SK-N-SH treated with all-trans-retinoic acid at 6 μM for 48 hours (cell line): ENCODE measurements at regions not wholly inside any gene's neighbourhood (a gene's known extent, or its start where the extent isn't known, plus 50 kb on each side); places are given as distances from the start of the nearest gene placed in this dataset.

Experiments used
- ATAC-seq: fragments of 200-7000 bp; cut with Tn5 transposase; 3 replicates; pipeline ENCODE4 v1.9.1; 2020; ENCODE audit warnings: mild to moderate bottlenecking, moderate library complexity
- ARNTL ChIP-seq: fragments of 450-650 bp; formaldehyde crosslinking; IDR thresholded peaks from 2 replicates; pipeline ENCODE4 v1.5.0; 2020; ENCODE audit warnings: low read depth, mild to moderate bottlenecking, moderate library complexity, borderline replicate concordance
- BACH2 ChIP-seq: fragments of 250-450 bp; sonication (Bioruptor Pico); IDR thresholded peaks from 2 replicates; pipeline ENCODE4 v1.9.0; 2021; ENCODE audit warnings: mild to moderate bottlenecking, borderline replicate concordance
- CSDC2 ChIP-seq: fragments of 250-450 bp; sonication (Bioruptor Pico); IDR thresholded peaks from 2 replicates; pipeline ENCODE4 v1.5.0; 2020; ENCODE audit warnings: mild to moderate bottlenecking, moderate library complexity
- ESRRG ChIP-seq: fragments of 250-450 bp; sonication (Bioruptor Pico); IDR thresholded peaks from 2 replicates; pipeline ENCODE4 v1.6.1; 2021; ENCODE audit warnings: mild to moderate bottlenecking
- GLIS3 ChIP-seq: fragments of 250-450 bp; sonication (Bioruptor Pico); IDR thresholded peaks from 2 replicates; pipeline ENCODE4 v1.5.0; 2020; ENCODE audit warnings: mild to moderate bottlenecking, moderate library complexity
- ISL1 ChIP-seq: fragments of 250-450 bp; sonication (Bioruptor Pico); IDR thresholded peaks from 2 replicates; pipeline ENCODE4 v2.1.2; 2022; ENCODE audit warnings: mild to moderate bottlenecking, moderate library complexity
- OSR1 ChIP-seq: fragments of 250-450 bp; sonication (Bioruptor Pico); IDR thresholded peaks from 2 replicates; pipeline ENCODE4 v1.8.0; 2022; ENCODE audit warnings: moderate library complexity, mild to moderate bottlenecking, inconsistent platforms
- PPARA ChIP-seq: fragments of 250-450 bp; sonication (Bioruptor Pico); IDR thresholded peaks from 2 replicates; pipeline ENCODE4 v1.5.0; 2020; ENCODE audit warnings: mild to moderate bottlenecking, borderline replicate concordance
- RARB ChIP-seq: fragments of 250-450 bp; sonication (Bioruptor Pico); IDR thresholded peaks from 2 replicates; pipeline ENCODE4 v1.8.0; 2021; ENCODE audit warnings: mild to moderate bottlenecking, moderate library complexity
- SNAI2 ChIP-seq: fragments of 250-450 bp; sonication (Bioruptor Pico); IDR thresholded peaks from 2 replicates; pipeline ENCODE4 v1.5.0; 2020; ENCODE audit warnings: mild to moderate bottlenecking, moderate library complexity
- TCF4 ChIP-seq: fragments of 250-450 bp; sonication (Bioruptor Pico); IDR thresholded peaks from 2 replicates; pipeline ENCODE4 v1.8.0; 2021; ENCODE audit warnings: mild to moderate bottlenecking, moderate library complexity, borderline replicate concordance
- TOX ChIP-seq: fragments of 250-450 bp; sonication (Bioruptor Pico); IDR thresholded peaks from 2 replicates; pipeline ENCODE4 v1.8.0; 2021; ENCODE audit warnings: mild to moderate bottlenecking, moderate library complexity, borderline replicate concordance
- ZC3H10 ChIP-seq: fragments of 250-450 bp; sonication (Bioruptor Pico); IDR thresholded peaks from 2 replicates; pipeline ENCODE4 v1.5.1; 2021; ENCODE audit warnings: mild to moderate bottlenecking, moderate library complexity
- ZFP3 ChIP-seq: fragments of 250-450 bp; sonication (Bioruptor Pico); IDR thresholded peaks from 2 replicates; pipeline ENCODE4 v1.5.0; 2020; ENCODE audit warnings: mild to moderate bottlenecking, moderate library complexity
- ZFP30 ChIP-seq: fragments of 450-650 bp; formaldehyde crosslinking; IDR thresholded peaks from 2 replicates; pipeline ENCODE4 v1.5.0; 2022; ENCODE audit warnings: mild to moderate bottlenecking, moderate library complexity
- ZNF565 ChIP-seq: fragments of 450-650 bp; formaldehyde crosslinking; conservative IDR thresholded peaks from 2 replicates; pipeline ENCODE4 v1.5.0; 2020; ENCODE audit warnings: low read depth, mild to moderate bottlenecking, moderate library complexity
- ZNF70 ChIP-seq: fragments of 450-650 bp; formaldehyde crosslinking; IDR thresholded peaks from 2 replicates; pipeline ENCODE4 v1.5.0; 2020; ENCODE audit warnings: mild to moderate bottlenecking, moderate library complexity
- ZNF8 ChIP-seq: fragments of 450-650 bp; formaldehyde crosslinking; IDR thresholded peaks from 2 replicates; pipeline ENCODE4 v1.5.0; 2020; ENCODE audit warnings: mild to moderate bottlenecking, moderate library complexity
- TF ChIP-seq, protein P1 (sequence below): fragments of 250-450 bp; sonication (Bioruptor Pico); IDR thresholded peaks from 2 replicates; pipeline ENCODE4 v1.8.0; 2020; ENCODE audit warnings: mild to moderate bottlenecking, moderate library complexity, borderline replicate concordance
- TF ChIP-seq, protein P2 (sequence below): fragments of 250-450 bp; sonication (Bioruptor Pico); IDR thresholded peaks from 2 replicates; pipeline ENCODE4 v1.8.0; 2021; ENCODE audit warnings: low read depth, mild to moderate bottlenecking, moderate library complexity, borderline replicate concordance
- TF ChIP-seq, protein P3 (sequence below): fragments of 250-450 bp; sonication (Bioruptor Pico); IDR thresholded peaks from 2 replicates; pipeline ENCODE4 v1.5.1; 2020; ENCODE audit warnings: low read depth, mild to moderate bottlenecking, moderate library complexity
- TF ChIP-seq, protein P4 (sequence below): fragments of 250-450 bp; sonication (Bioruptor Pico); IDR thresholded peaks from 2 replicates; pipeline ENCODE4 v1.5.1; 2021; ENCODE audit warnings: mild to moderate bottlenecking, moderate library complexity
- TF ChIP-seq, protein P5 (sequence below): fragments of 250-450 bp; sonication (Bioruptor Pico); IDR thresholded peaks from 2 replicates; pipeline ENCODE4 v1.5.0; 2020; ENCODE audit warnings: mild to moderate bottlenecking, moderate library complexity

DNA sequence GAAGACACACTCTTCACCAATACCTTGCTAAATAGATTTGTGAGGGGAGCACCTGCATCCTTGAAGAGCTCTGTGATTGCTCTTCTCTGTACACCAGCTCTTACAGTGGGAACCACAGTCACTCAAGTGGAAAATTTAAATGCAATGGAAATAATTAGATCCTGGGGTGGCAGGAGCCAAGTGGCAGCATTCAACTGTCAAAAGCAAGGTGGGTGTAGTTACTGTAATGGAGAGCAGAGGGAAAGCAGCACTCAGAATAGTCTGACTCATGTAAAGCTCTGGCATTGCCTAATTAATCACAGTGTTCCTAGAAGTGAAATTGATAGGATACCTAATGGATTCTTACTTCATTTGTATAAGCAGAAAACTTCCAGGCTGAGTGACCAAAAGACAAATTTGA lies 245.8 kb downstream of the KCNE4 start:
- TF ChIP-seq CSDC2 (no peak), BACH2 (CRISPR knock-in tag) (no peak), ZNF70 (CRISPR knock-in tag) (no peak), ZFP30 (CRISPR knock-in tag) (no peak), OSR1 (no peak), PPARA (no peak), ZNF8 (CRISPR knock-in tag) (no peak), ISL1 (CRISPR knock-in tag) (peak; percentile 84), ZNF565 (no peak), RARB (CRISPR knock-in tag) (no peak), SNAI2 (CRISPR knock-in tag) (no peak), ESRRG (no peak), GLIS3 (no peak), ZFP3 (CRISPR knock-in tag) (no peak), ZC3H10 (CRISPR knock-in tag) (0 out of 2 replicates have a peak, but pooled peaks have one; percentile 57), TOX (CRISPR knock-in tag) (peak; percentile 59; the same call in 1 of the 2 replicates), ARNTL (no peak), TCF4 (CRISPR knock-in tag) (no peak)
- TF ChIP-seq, protein P1, sequence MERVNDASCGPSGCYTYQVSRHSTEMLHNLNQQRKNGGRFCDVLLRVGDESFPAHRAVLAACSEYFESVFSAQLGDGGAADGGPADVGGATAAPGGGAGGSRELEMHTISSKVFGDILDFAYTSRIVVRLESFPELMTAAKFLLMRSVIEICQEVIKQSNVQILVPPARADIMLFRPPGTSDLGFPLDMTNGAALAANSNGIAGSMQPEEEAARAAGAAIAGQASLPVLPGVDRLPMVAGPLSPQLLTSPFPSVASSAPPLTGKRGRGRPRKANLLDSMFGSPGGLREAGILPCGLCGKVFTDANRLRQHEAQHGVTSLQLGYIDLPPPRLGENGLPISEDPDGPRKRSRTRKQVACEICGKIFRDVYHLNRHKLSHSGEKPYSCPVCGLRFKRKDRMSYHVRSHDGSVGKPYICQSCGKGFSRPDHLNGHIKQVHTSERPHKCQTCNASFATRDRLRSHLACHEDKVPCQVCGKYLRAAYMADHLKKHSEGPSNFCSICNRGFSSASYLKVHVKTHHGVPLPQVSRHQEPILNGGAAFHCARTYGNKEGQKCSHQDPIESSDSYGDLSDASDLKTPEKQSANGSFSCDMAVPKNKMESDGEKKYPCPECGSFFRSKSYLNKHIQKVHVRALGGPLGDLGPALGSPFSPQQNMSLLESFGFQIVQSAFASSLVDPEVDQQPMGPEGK (CRISPR knock-in tag) = peak; percentile 77
- TF ChIP-seq, protein P2, sequence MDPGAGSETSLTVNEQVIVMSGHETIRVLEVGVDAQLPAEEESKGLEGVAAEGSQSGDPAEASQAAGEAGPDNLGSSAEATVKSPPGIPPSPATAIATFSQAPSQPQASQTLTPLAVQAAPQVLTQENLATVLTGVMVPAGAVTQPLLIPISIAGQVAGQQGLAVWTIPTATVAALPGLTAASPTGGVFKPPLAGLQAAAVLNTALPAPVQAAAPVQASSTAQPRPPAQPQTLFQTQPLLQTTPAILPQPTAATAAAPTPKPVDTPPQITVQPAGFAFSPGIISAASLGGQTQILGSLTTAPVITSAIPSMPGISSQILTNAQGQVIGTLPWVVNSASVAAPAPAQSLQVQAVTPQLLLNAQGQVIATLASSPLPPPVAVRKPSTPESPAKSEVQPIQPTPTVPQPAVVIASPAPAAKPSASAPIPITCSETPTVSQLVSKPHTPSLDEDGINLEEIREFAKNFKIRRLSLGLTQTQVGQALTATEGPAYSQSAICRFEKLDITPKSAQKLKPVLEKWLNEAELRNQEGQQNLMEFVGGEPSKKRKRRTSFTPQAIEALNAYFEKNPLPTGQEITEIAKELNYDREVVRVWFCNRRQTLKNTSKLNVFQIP (CRISPR knock-in tag) = no peak
- TF ChIP-seq, protein P3, sequence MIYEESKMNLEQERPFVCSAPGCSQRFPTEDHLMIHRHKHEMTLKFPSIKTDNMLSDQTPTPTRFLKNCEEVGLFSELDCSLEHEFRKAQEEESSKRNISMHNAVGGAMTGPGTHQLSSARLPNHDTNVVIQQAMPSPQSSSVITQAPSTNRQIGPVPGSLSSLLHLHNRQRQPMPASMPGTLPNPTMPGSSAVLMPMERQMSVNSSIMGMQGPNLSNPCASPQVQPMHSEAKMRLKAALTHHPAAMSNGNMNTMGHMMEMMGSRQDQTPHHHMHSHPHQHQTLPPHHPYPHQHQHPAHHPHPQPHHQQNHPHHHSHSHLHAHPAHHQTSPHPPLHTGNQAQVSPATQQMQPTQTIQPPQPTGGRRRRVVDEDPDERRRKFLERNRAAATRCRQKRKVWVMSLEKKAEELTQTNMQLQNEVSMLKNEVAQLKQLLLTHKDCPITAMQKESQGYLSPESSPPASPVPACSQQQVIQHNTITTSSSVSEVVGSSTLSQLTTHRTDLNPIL (CRISPR knock-in tag) = no peak
- TF ChIP-seq, protein P4, sequence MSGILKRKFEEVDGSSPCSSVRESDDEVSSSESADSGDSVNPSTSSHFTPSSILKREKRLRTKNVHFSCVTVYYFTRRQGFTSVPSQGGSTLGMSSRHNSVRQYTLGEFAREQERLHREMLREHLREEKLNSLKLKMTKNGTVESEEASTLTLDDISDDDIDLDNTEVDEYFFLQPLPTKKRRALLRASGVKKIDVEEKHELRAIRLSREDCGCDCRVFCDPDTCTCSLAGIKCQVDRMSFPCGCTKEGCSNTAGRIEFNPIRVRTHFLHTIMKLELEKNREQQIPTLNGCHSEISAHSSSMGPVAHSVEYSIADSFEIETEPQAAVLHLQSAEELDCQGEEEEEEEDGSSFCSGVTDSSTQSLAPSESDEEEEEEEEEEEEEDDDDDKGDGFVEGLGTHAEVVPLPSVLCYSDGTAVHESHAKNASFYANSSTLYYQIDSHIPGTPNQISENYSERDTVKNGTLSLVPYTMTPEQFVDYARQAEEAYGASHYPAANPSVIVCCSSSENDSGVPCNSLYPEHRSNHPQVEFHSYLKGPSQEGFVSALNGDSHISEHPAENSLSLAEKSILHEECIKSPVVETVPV = no peak
- TF ChIP-seq, protein P5, sequence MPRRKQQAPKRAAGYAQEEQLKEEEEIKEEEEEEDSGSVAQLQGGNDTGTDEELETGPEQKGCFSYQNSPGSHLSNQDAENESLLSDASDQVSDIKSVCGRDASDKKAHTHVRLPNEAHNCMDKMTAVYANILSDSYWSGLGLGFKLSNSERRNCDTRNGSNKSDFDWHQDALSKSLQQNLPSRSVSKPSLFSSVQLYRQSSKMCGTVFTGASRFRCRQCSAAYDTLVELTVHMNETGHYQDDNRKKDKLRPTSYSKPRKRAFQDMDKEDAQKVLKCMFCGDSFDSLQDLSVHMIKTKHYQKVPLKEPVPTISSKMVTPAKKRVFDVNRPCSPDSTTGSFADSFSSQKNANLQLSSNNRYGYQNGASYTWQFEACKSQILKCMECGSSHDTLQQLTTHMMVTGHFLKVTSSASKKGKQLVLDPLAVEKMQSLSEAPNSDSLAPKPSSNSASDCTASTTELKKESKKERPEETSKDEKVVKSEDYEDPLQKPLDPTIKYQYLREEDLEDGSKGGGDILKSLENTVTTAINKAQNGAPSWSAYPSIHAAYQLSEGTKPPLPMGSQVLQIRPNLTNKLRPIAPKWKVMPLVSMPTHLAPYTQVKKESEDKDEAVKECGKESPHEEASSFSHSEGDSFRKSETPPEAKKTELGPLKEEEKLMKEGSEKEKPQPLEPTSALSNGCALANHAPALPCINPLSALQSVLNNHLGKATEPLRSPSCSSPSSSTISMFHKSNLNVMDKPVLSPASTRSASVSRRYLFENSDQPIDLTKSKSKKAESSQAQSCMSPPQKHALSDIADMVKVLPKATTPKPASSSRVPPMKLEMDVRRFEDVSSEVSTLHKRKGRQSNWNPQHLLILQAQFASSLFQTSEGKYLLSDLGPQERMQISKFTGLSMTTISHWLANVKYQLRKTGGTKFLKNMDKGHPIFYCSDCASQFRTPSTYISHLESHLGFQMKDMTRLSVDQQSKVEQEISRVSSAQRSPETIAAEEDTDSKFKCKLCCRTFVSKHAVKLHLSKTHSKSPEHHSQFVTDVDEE (CRISPR knock-in tag) = no peak
- ATAC-seq = peak; percentile 96

DNA sequence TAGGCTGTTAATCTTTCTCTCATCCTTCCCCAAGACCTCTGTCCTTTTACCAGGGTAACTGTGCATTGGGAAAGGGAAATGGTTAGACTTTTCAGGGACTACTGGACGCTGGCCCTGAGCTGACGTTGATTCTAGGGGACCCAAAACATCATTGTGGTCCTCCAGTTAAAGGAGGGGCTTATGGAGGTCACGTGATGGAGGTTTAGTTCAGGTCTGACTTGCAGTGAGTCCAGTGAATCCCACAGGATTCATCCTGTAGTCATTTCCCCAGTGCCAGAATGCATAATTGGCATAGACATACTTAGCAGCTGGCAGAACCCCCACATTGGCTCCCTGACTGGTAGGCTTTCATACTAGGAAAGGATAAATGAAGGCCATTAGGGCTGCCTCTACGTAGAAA lies 246.3 kb downstream of the KCNE4 start:
- ATAC-seq = peak; percentile 54

DNA sequence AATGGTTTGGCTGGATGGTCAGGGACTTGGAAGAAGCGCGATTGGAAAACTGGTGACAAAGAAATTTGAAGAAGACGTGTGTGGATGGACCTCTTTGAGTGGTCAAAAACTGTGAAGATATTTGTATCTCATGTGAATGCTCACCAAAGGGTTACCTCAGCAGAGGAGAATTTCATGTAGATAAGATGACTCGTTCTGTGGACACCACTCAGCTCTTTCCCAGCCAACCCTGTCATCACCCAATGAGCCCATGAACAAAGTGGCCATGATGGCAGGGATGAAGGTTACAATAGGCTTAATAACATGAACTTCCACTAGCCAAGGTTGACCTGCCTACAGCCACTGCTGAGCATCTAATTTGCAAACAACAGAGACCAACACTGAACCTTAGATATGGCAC lies 248.3 kb downstream of the KCNE4 start:
- ATAC-seq = no peak
- no peak for TF ChIP-seq CSDC2
- TF ChIP-seq, protein P4 = no peak
- no peak for TF ChIP-seq TOX (CRISPR knock-in tag)
